Naive thymus-derived CD8-positive, alpha-beta T cell (primary cell): ENCODE measurements at regions not wholly inside any gene's neighbourhood (a gene's known extent, or its start where the extent isn't known, plus 50 kb on each side); places are given as distances from the start of the nearest gene placed in this dataset.
"Not testable (repeated sequence)": the region's sequence is repeated elsewhere in the genome, so short reads cannot be mapped to it uniquely, and the experiment has no call there.

Source experiments
- ATAC-seq, 2 donors: fragments of 150-1000 bp; cut with Tn5 transposase in 1 of 2; sonication (Bioruptor Pico), chemical (Tn5 transposase) in 1 of 2; 1 replicate in 1 of 2; 2 replicates in 1 of 2; pipeline ENCODE4 v1.10.0; 2021; ENCODE audit warnings: mild to moderate bottlenecking in 2 of 2, moderate library complexity in 2 of 2
- POLR2A ChIA-PET: fragments of 350-600 bp; sonication (Branson Sonifier 250); formaldehyde crosslinking; loops from one replicate; lab custom pipeline; 2021; ENCODE audit warnings: antibody characterized with exemption; lab: Charles Lee
- DNase-seq, 10 donors: peaks; one replicate each; pipeline versions ENCODE4 v3.0.0 to v3.0.0-alpha.2; 2020 to 2022
- H3K27ac Mint-ChIP-seq, 10 donors: one replicate each; pipeline ENCODE4 v1.8.0; 2020 to 2022; ENCODE audit warnings: mild to moderate bottlenecking in 10 of 10, mixed read lengths in 10 of 10, moderate library complexity in 4 of 10, inconsistent platforms in 1 of 10
- H3K27me3 Mint-ChIP-seq, 5 donors: one replicate each; pipeline ENCODE4 v1.8.0; 2021 to 2022; ENCODE audit warnings: mixed read lengths in 5 of 5
- H3K36me3 Mint-ChIP-seq, 3 donors: one replicate each; pipeline ENCODE4 v1.8.0; 2020 to 2022; ENCODE audit warnings: mixed read lengths in 3 of 3, mild to moderate bottlenecking in 2 of 3, inconsistent platforms in 1 of 3
- H3K4me1 Mint-ChIP-seq, 4 donors: one replicate each; pipeline ENCODE4 v1.8.0; 2021 to 2022; ENCODE audit warnings: mixed read lengths in 4 of 4
- H3K4me3 Mint-ChIP-seq, 10 donors: one replicate each; pipeline ENCODE4 v1.8.0; 2020 to 2022; ENCODE audit warnings: mild to moderate bottlenecking in 10 of 10, mixed read lengths in 10 of 10, moderate library complexity in 6 of 10, inconsistent platforms in 1 of 10
- H3K9me3 Mint-ChIP-seq, 9 donors: one replicate each; pipeline ENCODE4 v1.8.0; 2020 to 2022; ENCODE audit warnings: mixed read lengths in 9 of 9, mild to moderate bottlenecking in 3 of 9, inconsistent platforms in 1 of 9, moderate library complexity in 1 of 9

DNA sequence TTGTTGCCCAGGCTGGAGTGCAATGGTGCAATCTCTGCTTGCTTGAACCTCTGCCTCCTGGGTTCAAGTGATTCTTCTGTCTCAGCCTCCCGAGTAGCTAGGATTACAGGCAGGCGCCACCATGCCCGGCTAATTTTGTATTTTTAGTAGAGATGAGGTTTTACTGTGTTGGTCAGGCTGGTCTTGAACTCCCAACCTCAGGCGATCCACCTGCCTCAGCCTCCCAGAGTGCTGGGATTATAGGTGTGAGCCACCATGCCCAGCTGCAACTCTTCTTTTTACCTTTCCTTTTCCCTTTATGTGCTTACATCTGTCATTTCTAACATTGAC is 106.5 kb upstream of the TPTE start:
- H3K36me3 Mint-ChIP-seq, H3K9me3 Mint-ChIP-seq, POLR2A ChIA-PET, DNase-seq, ATAC-seq, H3K4me1 Mint-ChIP-seq, H3K27me3 Mint-ChIP-seq, H3K4me3 Mint-ChIP-seq, H3K27ac Mint-ChIP-seq: not testable (repeated sequence)

DNA sequence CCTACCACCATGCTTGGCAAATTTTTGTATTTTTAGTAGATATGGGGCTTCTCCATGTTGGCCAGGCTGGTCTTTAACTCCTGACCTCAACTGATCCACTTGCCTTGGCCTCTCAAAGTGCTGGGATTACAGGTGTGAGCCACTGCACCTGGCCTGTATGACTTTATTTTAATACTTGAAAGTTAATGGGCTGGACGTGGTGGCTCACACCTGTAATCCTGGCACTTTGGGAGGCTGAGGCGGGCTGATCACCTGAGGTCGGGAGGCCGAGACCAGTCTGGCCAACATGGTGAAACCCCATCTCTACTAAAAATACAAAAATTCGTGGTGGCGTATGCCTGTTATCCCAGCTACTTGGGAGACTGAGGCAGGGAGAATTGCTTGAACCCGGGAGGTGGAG is 105.9 kb upstream of the TPTE start:
- H3K27me3 Mint-ChIP-seq, H3K4me1 Mint-ChIP-seq, H3K36me3 Mint-ChIP-seq, POLR2A ChIA-PET, H3K9me3 Mint-ChIP-seq, H3K4me3 Mint-ChIP-seq, ATAC-seq, H3K27ac Mint-ChIP-seq: not testable (repeated sequence)
- DNase-seq: peak in 1 of 10 donors; percentile 52

DNA sequence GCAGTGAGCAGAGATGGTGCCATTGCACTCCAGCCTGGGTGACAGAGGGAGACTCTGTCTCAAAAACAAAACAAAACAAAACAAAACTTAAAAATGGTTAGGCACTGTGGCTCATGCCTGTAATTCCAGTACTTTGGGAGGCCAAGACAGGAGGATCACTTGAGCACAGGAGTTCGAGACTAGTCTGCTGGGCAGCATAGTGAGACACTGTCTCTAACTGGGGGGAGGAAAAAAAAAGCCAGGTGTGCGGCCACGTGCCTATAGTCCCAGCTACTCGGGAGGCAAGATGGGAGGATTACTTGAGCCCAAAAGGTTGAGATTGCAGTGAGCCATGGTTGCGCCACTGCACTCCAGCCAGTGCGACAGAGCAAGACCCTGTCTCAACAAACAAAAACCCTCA is 105.5 kb upstream of the TPTE start:
- H3K4me3 Mint-ChIP-seq, H3K36me3 Mint-ChIP-seq, DNase-seq, H3K27ac Mint-ChIP-seq, POLR2A ChIA-PET, H3K9me3 Mint-ChIP-seq, H3K27me3 Mint-ChIP-seq, H3K4me1 Mint-ChIP-seq: not testable (repeated sequence)
- ATAC-seq: peak in 1 of 2 donors; percentile 7

DNA sequence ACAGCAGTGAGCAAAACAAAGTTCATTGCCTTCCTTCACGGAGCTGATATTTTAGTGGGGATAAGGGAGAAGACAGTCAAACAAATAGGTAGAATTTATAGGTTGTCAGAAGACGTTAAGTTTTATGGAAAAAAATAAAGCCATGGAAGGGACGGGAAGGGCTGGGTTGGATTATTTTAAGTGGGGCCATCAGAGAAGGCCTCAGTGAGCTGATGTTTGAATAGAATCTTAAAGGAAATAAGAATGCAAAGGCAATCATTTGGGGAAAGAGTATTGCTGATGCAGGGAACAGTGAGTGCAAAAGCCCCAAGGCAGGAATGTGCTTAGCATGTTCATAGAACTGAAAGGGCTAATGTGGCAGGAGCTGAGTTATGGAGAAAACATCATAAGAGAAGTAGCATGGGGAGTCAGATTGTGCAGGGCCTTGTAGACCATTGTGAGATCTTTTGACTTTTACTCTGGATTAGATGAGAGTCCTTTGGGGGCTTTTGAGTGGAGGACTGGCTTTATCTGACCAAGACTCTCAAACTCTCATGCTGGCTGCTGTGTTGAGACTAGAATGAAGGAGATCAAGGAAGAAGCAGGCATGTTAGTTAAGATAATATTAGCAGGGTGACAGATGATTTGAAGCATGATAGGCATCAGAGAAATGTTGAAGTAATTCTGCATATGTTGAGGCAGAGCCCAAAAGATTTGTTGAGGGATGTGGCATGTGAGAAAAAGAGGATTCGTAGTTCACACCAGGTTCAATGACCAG is 104.5 kb upstream of the TPTE start:
- H3K27me3 Mint-ChIP-seq, POLR2A ChIA-PET, H3K9me3 Mint-ChIP-seq, H3K4me1 Mint-ChIP-seq, H3K36me3 Mint-ChIP-seq, H3K27ac Mint-ChIP-seq, H3K4me3 Mint-ChIP-seq: not testable (repeated sequence)
- peak in 1 of 2 donors; percentile 25 for ATAC-seq
- peak in 1 of 10 donors; percentile 43 for DNase-seq

DNA sequence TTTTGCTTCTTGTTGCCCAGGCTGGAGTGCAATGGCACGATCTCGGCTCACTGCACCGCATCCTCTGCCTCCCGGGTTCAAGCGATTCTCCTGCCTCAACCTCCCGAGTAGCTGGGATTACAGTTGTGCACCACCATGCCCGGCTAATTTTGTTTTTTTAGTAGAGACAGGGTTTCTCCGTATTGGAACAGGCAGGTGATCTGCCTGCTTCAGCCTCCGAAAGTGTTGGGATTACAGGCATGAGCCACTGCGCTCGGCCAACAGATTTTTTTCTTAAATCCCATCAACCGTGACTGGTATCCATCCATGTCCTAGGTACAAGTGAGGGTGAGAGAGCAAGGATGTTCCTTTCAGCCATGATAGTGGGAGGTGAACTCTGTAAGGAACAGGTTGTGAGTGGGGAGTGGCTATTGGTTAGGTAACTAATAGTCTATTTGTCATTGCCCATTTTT is 103.8 kb upstream of the TPTE start:
- H3K27ac Mint-ChIP-seq, ATAC-seq, H3K36me3 Mint-ChIP-seq, H3K27me3 Mint-ChIP-seq, H3K4me1 Mint-ChIP-seq, H3K4me3 Mint-ChIP-seq, POLR2A ChIA-PET, H3K9me3 Mint-ChIP-seq: not testable (repeated sequence)
- peak in 1 of 10 donors; percentile 64 for DNase-seq

DNA sequence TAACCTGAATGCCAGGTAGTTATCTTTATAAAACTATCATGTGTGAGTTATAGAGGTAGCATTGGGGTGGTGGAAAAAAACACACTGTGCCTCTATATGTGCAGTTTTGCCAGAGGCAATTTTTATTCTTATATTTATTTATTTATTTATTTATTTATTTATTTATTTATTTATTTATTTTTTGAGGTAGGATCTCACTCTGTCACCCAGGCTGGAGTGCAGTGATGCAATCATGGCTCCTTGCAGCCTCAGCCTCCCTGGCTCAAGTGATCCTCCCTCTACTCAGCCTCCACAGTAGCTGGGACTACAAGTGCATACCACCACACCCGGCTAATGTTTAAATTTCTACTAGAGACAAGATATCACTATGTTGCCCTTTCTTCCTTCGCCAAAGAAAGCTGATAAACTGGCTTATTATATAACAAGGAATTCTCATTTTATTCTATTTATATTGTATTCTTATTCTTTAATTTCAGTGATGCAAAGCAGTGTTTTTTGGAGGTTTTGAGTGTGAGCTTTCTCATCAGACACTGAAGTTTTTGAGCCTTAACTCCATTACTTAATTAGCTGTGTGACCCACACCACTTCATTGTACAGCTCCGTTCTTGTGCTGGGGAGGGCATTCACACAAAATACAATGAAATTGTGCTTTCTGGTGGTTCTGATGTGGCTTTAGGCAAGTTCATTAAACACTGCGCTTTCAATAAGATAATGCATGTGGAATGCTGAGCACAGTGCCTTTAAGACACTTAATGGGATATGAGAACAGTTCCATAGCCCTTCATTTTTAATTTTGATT is 102.9 kb upstream of the TPTE start:
- H3K4me1 Mint-ChIP-seq, H3K36me3 Mint-ChIP-seq, POLR2A ChIA-PET, H3K27ac Mint-ChIP-seq, H3K9me3 Mint-ChIP-seq, ATAC-seq, DNase-seq, H3K4me3 Mint-ChIP-seq, H3K27me3 Mint-ChIP-seq: not testable (repeated sequence)

DNA sequence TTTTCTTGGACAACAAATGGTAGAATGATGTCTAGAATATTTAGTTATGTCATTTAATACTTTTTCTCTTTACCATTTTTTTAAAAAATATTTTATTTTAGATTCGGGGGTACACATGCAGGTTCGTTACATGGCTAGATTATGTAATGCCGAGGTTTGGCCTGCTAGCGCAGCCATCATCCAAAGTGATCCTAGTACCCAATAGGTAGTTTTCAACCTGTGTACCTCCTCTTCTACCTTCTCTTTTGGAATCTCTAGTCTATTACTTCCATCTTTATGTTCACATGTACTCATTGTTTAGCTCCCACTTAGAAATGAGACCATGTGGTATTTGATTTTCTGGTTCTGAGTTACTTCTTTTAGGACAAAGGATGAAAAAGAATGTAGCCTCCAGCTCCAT is 100.2 kb upstream of the TPTE start:
- H3K4me1 Mint-ChIP-seq, POLR2A ChIA-PET, H3K27ac Mint-ChIP-seq, H3K4me3 Mint-ChIP-seq, H3K36me3 Mint-ChIP-seq, DNase-seq, H3K9me3 Mint-ChIP-seq, ATAC-seq, H3K27me3 Mint-ChIP-seq: not testable (repeated sequence)

DNA sequence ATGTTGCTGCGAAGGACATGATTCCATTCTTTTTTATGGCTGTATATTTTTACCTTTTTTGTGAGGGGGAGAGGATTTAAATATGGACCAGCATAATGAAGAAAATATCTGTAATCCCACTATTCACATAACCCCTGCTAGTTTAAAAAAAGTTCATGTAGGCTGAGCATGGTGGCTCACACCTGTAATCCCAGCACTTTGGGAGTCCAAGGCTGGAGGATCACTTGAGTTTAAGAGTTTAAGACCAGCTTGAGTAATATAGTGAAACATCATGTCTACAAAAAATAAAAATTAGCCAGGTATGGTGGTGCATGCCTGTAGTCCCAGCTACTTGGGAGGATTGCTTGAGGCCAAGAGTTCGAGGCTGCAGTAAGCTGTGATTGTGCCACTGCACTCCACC is 99.8 kb upstream of the TPTE start:
- H3K27ac Mint-ChIP-seq, DNase-seq, ATAC-seq, H3K4me3 Mint-ChIP-seq, POLR2A ChIA-PET, H3K36me3 Mint-ChIP-seq, H3K9me3 Mint-ChIP-seq, H3K27me3 Mint-ChIP-seq, H3K4me1 Mint-ChIP-seq: not testable (repeated sequence)

DNA sequence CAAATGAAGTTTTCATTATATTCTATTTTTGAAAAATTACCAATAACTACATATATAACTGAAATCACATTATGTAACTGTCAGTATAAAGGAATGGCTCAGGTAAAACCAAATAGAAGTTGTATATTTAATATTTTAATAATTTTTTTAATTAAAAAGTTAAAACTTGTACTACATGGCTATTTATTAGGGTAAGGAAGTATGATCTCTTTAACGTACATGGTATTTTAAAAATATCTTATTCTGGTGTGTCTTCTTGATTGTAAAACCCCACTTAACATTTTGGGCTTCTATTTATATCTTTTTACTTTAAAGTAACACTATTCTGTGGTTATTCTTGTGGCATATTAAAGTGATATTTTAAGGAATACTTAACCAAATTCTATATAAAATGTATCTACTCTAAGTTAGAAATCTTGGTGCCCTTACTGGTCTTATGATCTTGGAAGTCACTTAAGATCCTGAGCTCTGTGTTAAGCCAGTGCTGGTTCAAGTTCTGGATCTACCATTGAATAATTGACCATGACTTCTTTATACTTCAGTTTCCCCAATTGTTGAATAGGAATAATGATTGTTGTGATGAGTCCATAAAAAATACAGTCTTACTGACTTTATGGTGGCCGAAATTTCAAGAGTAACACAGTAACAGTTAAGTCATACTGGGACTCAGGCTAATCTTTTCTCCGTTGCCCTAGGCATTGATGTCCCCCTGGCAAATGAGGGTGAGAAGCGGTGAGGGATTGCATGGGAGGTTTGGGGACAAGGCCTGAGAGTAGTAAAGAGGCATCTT is 97.1 kb upstream of the TPTE start:
- H3K4me1 Mint-ChIP-seq, H3K27ac Mint-ChIP-seq, H3K9me3 Mint-ChIP-seq, H3K27me3 Mint-ChIP-seq, ATAC-seq, H3K4me3 Mint-ChIP-seq, POLR2A ChIA-PET, DNase-seq, H3K36me3 Mint-ChIP-seq: not testable (repeated sequence)

DNA sequence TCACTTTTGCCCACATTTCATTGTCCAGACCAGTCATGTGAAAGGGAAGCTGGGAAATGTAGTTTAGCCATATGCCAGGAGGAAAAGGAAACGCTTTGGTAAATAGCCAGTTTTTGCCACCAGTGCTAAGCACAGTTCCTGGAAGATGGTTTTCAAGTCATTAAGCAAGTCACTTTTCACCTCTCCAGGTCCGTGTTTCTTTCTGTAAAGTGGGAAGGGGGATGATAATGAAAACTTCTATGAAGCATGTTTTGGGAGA is 96.6 kb upstream of the TPTE start:
- H3K4me1 Mint-ChIP-seq, H3K4me3 Mint-ChIP-seq, H3K27ac Mint-ChIP-seq, ATAC-seq, H3K36me3 Mint-ChIP-seq, H3K27me3 Mint-ChIP-seq, DNase-seq, H3K9me3 Mint-ChIP-seq, POLR2A ChIA-PET: not testable (repeated sequence)

DNA sequence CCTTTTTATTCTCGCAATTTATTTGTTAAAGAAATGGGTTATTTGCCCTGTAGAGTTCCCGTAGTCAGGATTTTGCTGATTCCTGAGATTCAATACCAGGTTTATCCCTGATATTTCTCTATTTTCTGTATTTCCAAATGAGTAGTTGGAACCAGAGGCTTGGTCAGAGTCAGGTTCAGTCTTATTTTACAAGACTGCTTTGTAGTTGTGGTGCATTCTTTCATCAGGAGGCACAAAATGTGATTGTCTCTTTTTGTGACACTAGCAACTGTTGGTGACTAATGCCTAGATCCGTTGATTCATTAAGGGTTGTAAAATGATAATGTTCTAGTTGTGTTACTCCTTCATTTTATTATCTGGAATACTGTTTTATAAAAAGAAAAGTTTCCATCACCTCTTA is 95.5 kb upstream of the TPTE start:
- ATAC-seq (no peak), DNase-seq (no peak)
- H3K27me3 Mint-ChIP-seq: no peaks in the 10 kb centered on the region
- no peak overlapping the region for H3K4me3 Mint-ChIP-seq
- no peak overlapping the region for H3K27ac Mint-ChIP-seq
- POLR2A ChIA-PET: no interaction called here
- H3K36me3 Mint-ChIP-seq: no peaks in the 10 kb centered on the region
- peaks cover 0 to 6% (median 0%) of the 10 kb centered on the region in 9 donors for H3K9me3 Mint-ChIP-seq
- H3K4me1 Mint-ChIP-seq: no peaks in the 10 kb centered on the region

DNA sequence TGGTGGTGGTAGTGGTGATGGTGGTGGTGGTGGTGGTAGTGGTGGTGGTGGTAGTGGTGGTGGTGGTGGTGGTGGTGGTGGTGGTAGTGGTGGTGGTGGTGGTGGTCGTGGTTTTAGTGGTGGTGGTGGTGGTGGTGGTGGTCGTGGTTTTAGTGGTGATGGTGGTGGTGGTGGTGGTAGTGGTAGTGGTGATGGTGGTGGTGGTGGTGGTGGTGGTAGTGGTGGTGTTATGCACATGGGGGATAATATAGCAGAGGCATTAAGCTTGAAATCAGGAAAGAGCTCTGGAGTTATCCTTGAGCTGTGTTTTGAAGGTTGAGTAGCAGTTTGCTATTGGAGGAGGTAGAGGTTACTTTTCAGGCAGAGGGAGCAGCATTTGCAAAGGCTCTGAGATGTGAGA is 94.6 kb upstream of the TPTE start:
- H3K27me3 Mint-ChIP-seq, DNase-seq, ATAC-seq, H3K4me3 Mint-ChIP-seq, H3K36me3 Mint-ChIP-seq, POLR2A ChIA-PET, H3K4me1 Mint-ChIP-seq, H3K27ac Mint-ChIP-seq, H3K9me3 Mint-ChIP-seq: not testable (repeated sequence)

DNA sequence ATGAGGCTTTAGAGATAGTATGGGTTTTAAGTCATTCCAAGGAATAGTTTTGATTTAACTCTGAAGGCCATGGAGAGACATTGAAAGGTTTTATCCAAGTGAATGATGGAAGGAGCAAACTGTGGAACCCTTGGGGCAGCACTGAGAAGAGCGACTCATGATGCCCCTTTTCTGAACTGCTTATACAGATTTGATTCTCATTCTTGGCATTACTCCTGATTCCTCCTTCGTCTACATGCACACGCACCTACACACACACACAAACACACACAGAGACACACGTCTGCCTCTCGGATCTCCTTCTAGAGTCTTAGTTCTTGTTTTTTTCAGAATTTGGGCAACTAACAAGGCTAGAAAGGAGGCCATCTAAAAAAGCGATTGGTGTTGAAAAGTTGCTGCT is 94.1 kb upstream of the TPTE start:
- H3K9me3 Mint-ChIP-seq, H3K36me3 Mint-ChIP-seq: not testable (repeated sequence)

More for the DNA sequence above, 94.1 kb upstream of the TPTE start:
- POLR2A ChIA-PET, ATAC-seq, H3K4me1 Mint-ChIP-seq, H3K27ac Mint-ChIP-seq, DNase-seq, H3K4me3 Mint-ChIP-seq, H3K27me3 Mint-ChIP-seq: not testable (repeated sequence)
